Activated naive CD4-positive, alpha-beta T cell treated with anti-CD3 and anti-CD28 coated beads, Interleukin-2, amount 50 U/mL, for 72 hours (primary cell): ENCODE measurements at regions not wholly inside any gene's neighbourhood (a gene's known extent, or its start where the extent isn't known, plus 50 kb on each side); places are given as distances from the start of the nearest gene placed in this dataset.
"Not testable (repeated sequence)": the region's sequence is repeated elsewhere in the genome, so short reads cannot be mapped to it uniquely, and the experiment has no call there.

Experiments used
- ATAC-seq, 2 donors: fragments of 150-1000 bp; cut with Tn5 transposase; 2 replicates each; pipeline ENCODE4 v1.10.0; 2021; ENCODE audit warnings: mild to moderate bottlenecking in 2 of 2, moderate library complexity in 2 of 2
- DNase-seq, 2 donors: peaks; one replicate each; pipeline ENCODE4 v3.0.0; 2021 to 2022; ENCODE audit warnings: low spot score in 2 of 2
- H3K27ac Mint-ChIP-seq, 2 donors: one replicate each; pipeline ENCODE4 v1.8.0; 2022; ENCODE audit warnings: mild to moderate bottlenecking in 2 of 2, mixed read lengths in 2 of 2
- H3K36me3 Mint-ChIP-seq, 2 donors: one replicate each; pipeline ENCODE4 v1.8.0; 2022; ENCODE audit warnings: mixed read lengths in 2 of 2
- H3K9me3 Mint-ChIP-seq, 2 donors: one replicate each; pipeline ENCODE4 v1.8.0; 2022; ENCODE audit warnings: mixed read lengths in 2 of 2

DNA sequence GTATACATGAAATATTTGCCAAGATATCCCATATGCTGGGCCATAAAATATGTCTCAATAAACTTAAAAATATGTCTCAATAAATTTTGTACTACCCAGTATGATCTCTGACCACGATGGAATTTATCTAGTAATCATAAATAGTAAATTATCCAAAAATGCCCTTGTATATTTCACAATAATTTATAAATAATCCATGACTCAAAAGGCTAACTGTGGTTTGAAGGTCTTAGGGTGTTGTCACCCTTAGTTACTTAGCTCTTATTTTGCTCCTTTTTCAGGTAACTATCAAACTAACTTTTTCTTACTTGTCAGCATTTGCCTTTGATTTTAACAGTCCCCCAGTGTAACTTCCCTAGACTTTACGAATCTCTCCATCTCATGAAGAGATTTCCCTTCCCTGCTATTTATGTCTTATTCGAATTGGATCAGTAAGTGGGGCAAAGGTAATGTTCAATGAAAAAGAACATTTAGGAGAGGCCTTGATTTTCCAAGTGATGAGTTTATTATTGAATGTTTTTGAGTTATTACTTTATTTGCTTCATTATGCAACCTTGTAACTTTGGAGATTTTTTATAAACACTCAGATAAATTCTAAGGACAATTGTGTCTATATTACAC is 109.0 kb upstream of the THBS2 start:
- no peak for DNase-seq
- Mint-ChIP-seq H3K36me3 (no peaks in the 10 kb centered on the region), H3K27ac (no peak overlapping the region), H3K9me3 (peaks cover 0 to 4% of the 10 kb centered on the region in 2 donors)
- no peak for ATAC-seq

DNA sequence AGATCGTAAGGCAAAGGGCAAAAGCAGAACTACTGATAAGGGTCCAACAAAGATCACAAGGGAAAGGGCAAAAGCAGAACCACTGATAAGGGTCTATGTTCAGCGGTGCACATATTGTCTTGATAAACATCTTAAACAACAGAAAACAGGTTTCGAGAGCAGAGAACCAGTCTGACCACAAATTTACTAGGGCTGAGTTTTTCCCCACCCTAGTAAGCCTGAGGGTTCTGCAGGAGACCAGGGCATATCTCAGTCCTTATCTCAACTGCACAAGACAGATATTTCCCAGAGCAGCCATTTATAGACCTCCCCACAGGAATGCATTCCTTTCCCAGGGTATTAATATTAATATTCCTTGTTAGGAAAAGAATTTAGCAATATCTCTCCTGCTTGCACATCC is 101.4 kb upstream of the THBS2 start:
- H3K9me3 Mint-ChIP-seq = peaks cover 10 to 13% of the 10 kb centered on the region in 2 donors
- DNase-seq, ATAC-seq, H3K27ac Mint-ChIP-seq: not testable (repeated sequence)
- peaks cover 0 to 24% of the 10 kb centered on the region in 2 donors for H3K36me3 Mint-ChIP-seq

DNA sequence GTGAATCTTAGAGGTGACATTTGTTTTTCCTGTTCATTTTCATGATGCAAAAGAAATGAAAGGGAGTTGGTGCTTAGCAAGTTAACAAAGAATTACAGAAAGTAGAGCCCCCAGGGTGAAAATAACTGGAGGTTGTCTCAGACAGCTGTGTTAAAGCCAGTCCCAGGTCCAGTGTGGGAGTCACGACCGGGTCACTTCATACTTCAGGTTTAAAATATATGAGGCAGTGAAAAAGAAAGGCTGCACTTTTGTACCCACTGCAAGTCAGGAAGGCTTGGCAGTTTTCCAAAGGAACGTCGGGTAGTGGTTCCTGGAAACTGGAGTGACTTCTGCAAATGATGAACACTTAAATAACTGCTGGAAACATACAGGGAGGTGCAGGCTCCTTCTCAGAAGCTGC is 91.5 kb upstream of the THBS2 start:
- H3K9me3 Mint-ChIP-seq = peaks cover 0 to 5% of the 10 kb centered on the region in 2 donors
- no peak overlapping the region for H3K27ac Mint-ChIP-seq
- no peak for DNase-seq
- no peak for ATAC-seq
- no peaks in the 10 kb centered on the region for H3K36me3 Mint-ChIP-seq

DNA sequence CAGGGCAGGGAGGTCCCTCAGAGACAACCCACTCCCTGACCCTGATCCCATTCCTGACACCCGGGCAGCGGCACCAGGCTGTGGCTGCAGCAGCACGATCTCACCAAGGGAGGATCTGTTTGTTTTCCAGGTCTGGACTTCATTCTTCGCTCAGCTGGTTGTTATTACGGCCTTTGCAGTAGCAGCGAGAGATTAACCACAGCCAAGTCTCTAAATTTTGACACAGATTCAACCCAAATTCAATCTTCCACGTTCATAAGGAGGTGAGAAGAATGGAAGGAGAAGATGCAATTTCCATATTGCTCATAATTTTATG is 91.1 kb upstream of the THBS2 start:
- Mint-ChIP-seq H3K9me3 (peaks cover 0 to 5% of the 10 kb centered on the region in 2 donors), H3K27ac (no peak overlapping the region), H3K36me3 (no peaks in the 10 kb centered on the region)
- ATAC-seq (no peak), DNase-seq (no peak)

DNA sequence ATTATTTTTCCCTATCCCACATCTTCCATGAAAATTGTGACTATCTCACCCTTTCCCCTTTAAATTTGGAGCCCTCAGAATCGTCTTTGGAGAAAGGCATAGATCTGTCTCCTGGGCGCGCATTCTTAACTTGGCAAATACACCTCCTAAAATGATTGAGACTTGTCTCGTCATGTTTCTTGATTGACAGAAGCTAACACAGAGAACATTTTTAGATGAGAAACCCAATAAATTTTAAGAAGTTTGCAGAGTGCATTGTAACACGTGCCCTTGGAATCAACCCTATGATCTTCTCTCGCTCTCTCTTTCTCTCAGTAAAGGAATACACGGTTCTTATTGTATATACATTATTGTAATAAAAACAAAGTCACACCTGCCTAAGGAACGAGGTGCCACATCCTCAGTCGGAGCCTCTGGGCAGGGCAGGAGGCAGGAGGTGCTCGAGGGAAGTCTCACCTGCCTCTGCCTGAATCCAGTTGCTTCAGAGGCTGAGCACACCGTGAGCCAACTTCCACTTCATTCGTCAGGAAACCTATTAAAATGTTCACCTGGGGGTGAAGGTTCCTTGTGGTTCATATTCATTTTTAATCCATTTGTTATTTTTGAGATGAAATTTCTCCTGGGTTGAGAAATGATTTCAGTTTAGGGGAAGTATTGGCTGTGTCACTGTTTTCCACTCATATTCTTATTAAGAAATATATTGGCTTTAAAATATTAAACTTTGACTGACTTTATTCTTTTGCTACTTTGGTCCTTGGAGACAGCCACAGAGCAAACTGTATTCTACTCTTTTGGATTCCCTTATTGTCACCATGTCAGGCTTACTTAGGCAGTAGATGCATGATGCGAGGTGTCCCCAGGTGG is 90.5 kb upstream of the THBS2 start:
- no peaks in the 10 kb centered on the region for H3K9me3 Mint-ChIP-seq
- H3K27ac Mint-ChIP-seq = no peak overlapping the region
- no peak for DNase-seq
- H3K36me3 Mint-ChIP-seq = no peaks in the 10 kb centered on the region
- ATAC-seq = no peak

DNA sequence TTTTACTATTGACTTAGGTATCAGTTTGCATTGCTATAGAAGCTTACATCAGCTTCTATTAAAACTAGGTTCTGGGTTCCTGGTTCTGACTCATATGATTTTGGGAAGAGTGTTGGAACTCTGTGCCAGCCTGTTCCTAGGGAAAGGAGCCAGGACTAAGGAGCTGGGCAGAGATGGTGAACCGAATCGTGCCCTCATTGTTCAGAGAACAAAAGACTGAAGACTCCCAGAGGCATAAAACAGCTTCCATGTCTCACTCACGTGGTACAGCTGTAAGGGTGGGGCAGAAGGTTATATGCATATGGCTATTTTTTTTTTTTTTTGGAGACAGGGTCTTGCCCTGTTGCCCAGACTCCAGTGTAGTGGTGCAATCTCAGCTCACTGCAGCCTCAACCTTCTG is 89.1 kb upstream of the THBS2 start:
- Mint-ChIP-seq H3K36me3 (no peaks in the 10 kb centered on the region), H3K27ac (no peak overlapping the region), H3K9me3 (no peaks in the 10 kb centered on the region)
- ATAC-seq = no peak
- no peak for DNase-seq

DNA sequence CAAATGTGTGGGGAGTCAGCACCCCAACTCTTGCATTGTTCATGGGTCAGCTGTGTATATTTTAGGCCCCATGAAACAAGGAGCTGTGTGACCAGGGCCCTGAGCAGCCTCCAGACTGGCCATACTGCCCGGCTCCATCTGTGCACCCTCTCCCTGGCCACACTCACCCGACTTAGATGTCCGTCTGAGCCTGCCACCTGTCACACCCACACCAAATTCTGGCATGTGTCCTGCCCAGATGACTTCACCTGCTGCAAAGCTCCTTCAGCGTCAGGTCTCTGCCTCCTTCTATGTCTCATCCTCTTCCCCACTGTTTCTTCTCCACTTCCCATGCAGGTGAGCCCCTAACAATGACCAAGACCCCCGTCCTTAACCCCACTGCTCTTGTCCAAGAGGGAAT is 88.1 kb upstream of the THBS2 start:
- H3K9me3 Mint-ChIP-seq = no peaks in the 10 kb centered on the region
- H3K36me3 Mint-ChIP-seq = no peaks in the 10 kb centered on the region
- ATAC-seq (no peak), DNase-seq (no peak)
- H3K27ac Mint-ChIP-seq = no peak overlapping the region

DNA sequence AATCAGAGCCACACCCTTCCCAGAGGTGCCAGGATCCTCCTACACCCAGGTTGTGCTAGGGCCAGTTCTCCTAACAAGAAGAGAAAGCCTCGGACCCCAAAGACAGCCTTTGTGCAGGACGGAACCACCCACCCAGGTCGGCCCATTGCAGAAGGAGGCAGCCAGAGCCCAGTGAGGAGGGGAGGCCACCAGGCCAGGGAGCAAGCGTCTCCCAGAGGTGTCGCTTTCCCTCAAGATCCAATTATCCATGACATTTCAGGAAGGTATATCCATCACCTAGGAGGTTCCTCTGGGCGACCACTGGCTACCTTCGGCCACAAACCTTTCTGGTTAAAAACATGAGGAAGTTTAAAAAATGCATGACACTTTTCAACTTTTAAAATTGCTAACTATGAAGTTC is 87.4 kb upstream of the THBS2 start:
- Mint-ChIP-seq H3K9me3 (no peaks in the 10 kb centered on the region), H3K27ac (no peak overlapping the region), H3K36me3 (no peaks in the 10 kb centered on the region)
- DNase-seq (no peak), ATAC-seq (no peak)

DNA sequence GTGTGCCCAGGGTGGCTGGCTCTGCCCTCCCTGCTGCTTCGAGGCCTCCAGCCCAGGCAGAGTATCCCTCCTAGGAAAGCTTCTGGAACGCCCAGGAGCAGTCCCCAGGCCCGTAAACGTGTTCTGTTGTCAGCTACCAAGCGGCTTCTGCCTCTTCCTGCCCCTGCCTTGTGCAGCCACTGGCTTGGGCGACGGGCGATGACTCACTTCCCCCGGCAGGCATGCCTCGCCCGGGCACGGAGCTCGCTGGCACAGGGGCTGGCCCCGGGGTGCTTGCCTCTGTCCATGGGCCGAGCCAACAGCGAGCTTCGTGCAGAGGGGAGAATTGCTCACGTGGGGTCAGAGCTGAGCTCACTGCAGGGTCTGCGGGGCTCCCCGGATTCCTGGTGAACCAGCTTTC is 86.7 kb upstream of the THBS2 start:
- no peak for ATAC-seq
- no peak for DNase-seq
- Mint-ChIP-seq H3K36me3 (no peaks in the 10 kb centered on the region), H3K9me3 (no peaks in the 10 kb centered on the region), H3K27ac (no peak overlapping the region)

DNA sequence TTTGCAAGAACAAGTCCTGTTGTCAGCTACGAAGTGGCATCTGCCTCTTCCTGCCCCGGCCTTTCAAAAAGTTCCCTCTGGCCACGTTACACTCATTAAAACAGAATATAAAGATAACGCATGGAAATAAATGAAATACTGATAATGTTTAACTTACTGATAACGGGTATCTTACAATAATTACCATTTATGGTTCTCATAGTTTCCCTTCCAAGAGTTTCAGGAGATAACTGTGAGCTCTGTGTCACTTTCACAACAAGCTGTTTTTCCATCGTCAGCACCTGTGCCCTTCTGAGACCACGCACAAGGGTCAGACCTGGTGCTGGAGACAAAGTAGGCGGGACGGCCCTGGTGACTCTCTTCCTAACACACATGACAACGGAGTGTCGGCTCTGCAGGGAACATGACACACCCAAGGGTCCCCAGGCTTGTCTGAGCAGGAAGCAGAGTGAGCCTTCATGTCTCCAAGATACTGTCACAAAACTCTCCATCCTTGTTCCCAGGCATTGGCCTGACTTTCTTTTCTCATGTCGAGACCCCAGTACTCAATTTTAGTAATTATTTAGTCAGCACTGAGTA is 86.2 kb upstream of the THBS2 start:
- Mint-ChIP-seq H3K27ac (no peak overlapping the region), H3K9me3 (no peaks in the 10 kb centered on the region), H3K36me3 (no peaks in the 10 kb centered on the region)
- no peak for DNase-seq
- ATAC-seq = no peak

DNA sequence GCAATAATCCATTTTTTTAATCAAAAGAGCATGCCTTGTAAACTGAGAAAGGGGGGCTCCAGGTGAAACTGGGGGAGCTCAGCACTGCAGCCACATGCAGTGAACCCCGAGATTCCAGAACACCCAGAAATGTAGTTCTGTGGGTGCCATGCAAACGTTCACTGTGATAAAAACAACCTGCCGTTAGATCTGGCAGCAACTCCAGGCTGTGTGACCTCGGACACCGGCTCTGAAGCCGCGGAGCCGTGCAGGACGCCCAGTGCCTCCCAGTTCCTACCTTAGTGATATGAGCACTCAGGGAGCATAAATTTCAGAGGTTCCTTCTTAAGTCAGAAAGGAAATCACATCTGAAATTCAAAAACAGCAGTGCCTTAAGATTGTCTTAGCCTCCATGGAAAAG is 85.4 kb upstream of the THBS2 start:
- Mint-ChIP-seq H3K36me3 (no peaks in the 10 kb centered on the region), H3K27ac (no peak overlapping the region), H3K9me3 (no peaks in the 10 kb centered on the region)
- no peak for DNase-seq
- no peak for ATAC-seq

DNA sequence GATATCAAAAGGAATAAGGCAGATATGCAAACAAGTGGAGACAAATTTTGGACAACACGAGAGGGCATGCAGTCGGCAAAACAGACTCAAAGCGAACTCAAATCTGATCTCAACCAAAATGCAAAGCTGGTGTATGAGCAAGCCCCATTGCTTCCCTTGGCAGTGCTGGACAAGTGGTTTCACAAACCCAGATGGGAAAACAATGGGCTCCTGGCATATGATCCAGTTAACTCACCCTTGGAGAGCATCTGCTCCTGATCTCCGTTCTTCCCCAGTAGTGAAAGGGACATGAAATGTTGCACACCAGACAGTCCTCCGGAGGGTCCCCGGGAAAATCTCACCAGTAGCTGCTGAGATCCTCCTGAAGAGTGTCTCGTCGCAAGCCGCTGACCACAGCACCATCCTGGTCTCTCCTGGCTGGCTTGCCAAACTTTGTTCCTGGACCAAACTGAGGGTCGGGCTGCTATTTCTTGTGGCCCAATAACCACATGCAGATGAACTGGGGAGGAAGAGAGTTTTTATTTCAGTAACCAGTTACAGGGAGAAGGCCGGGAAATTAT is 84.3 kb upstream of the THBS2 start:
- Mint-ChIP-seq H3K27ac (no peak overlapping the region), H3K9me3 (no peaks in the 10 kb centered on the region), H3K36me3 (no peaks in the 10 kb centered on the region)
- ATAC-seq (no peak), DNase-seq (no peak)

DNA sequence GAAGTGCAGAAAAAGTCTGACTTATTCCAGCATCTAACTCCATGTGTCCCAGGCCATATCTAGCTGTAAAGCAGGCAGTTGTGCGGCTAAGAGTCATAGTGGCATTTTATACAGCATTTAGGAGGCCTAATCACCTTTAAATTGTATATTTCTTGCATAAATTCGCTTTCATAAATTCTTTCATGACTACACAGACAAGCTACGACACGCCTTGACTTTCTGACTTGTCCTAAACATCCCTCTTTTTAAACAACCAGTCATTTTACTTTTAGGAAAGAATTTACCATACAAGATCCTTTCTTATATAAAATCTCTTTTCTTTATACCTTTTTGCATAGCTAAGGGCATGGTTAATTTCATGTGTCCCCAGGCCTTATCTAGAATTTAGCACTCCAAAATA is 81.7 kb upstream of the THBS2 start:
- DNase-seq (no peak), ATAC-seq (no peak)
- Mint-ChIP-seq H3K36me3 (peaks cover 0 to 5% of the 10 kb centered on the region in 2 donors), H3K9me3 (no peaks in the 10 kb centered on the region), H3K27ac (no peak overlapping the region)

DNA sequence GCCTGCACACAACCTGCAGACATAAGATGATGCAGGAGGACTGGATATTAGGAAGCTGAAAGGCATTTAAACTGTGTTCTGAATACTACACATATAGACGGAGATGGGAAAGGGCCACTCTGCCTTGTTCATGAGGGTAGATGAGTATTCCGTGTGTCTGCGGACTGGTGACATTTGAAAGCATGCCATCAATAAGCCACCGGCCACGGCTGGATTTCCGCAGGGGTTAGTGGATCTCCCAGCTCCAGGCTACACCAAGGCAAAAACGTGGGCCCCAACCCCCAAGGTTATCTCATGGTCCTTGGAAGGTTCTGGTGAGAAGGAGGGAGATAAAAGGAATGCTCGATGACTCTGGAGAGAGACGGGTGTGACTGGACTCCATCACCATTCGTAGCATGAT is 78.6 kb upstream of the THBS2 start:
- H3K9me3 Mint-ChIP-seq = no peaks in the 10 kb centered on the region
- H3K27ac Mint-ChIP-seq = no peak overlapping the region
- peaks cover 0 to 5% of the 10 kb centered on the region in 2 donors for H3K36me3 Mint-ChIP-seq
- DNase-seq = no peak
- ATAC-seq = no peak

DNA sequence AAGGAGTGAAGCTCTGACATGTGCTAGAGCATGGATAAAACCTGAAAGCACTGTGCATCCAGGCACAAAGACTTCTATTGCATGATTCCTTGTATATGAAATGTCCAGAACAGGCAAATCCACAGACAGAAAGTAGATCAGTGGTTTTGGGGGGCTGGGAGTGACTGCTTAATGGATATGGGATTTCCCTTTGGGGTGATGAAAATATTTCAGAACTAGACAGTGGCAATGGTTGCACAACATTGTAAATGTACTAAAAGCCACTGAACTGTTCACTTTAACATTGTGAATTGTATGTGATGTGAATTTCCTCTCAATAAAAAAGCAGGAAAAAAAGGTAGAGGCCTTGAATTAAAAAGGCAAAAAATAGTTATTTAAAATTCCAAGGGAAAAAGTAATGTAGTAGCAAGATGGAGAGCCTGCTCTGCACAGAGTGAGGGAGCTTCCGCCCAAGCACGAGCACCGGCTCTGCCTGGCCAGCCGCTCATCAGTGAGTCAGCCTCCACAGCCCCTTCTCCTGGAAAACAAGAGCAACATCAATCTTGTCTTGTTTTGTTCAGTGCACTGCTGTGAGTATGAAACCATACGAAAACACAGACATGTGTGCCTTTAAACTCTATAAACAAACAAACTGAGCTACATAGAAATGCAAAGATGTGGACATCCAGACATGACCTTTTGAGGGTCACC is 74.6 kb upstream of the THBS2 start:
- DNase-seq = no peak
- Mint-ChIP-seq H3K36me3 (peaks cover 0 to 5% of the 10 kb centered on the region in 2 donors), H3K27ac (no peak overlapping the region), H3K9me3 (no peaks in the 10 kb centered on the region)
- no peak for ATAC-seq

DNA sequence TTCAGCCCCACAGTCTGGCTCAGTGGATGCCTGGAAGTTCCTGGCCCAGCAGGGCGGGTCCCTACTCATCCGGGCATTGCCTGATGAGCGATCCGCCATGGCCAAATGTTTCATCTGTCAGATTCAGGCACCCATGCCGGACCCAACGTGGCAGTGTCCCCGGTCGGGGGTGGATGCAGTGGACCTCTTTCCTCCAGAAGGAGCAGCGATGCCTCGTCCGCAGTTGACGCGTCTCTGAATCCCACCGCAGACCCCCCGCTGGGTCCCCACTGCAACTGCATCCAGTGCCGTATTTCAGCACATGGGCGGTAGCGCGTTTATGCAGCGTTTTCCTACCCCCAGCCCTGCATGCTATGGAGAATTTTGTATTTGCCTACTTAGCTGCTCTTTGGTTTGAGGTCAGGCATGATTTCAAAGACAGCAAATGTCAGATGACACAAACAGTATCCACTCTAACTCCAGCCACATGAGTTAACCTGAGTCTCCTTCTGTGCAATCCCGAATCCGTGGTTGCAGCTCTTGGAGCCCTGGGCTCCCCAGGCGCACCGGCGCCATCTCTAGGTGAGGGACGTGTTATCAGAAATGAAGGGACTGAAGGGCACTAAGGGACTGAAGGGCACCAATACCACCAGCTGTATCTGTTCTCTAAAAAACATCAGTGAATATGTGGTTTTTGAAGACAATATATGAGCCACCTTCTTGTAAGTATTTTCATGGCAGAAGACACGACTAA is 72.6 kb upstream of the THBS2 start:
- H3K36me3 Mint-ChIP-seq = no peaks in the 10 kb centered on the region
- ATAC-seq (no peak), DNase-seq (no peak)
- H3K9me3 Mint-ChIP-seq = no peaks in the 10 kb centered on the region
- H3K27ac Mint-ChIP-seq = no peak overlapping the region
